ENCODE measurements at regions not wholly inside any gene's neighbourhood (a gene's known extent, or its start where the extent isn't known, plus 50 kb on each side); places are given as distances from the start of the nearest gene placed in this dataset.
A peak's percentile ranks its signal among the peaks of the same experiment; 100 is the strongest.

GRCh38 chr14:50037240-50037639, 79.1 kb downstream of the VCPKMT start (continued):
- no peak for TF ChIP-seq POU6F1 (CRISPR knock-in tag; IDR thresholded peaks at IDR 0.05; ENCODE audit: borderline replicate concordance, low read depth)
- TF ChIP-seq ZFP3 (CRISPR knock-in tag; IDR thresholded peaks at IDR 0.05), result no peak
- TF ChIP-seq OSR1 (CRISPR knock-in tag; IDR thresholded peaks at IDR 0.05), result no peak

GRCh38 chr14:50037852-50038251, 78.5 kb downstream of the VCPKMT start:
- no peak for ATAC-seq
- TF ChIP-seq ISL1 (CRISPR knock-in tag; IDR thresholded peaks at IDR 0.05) (no peak), CSRNP3 (CRISPR knock-in tag; IDR thresholded peaks at IDR 0.05) (no peak), CSDC2 (CRISPR knock-in tag; IDR thresholded peaks at IDR 0.05) (no peak), OSR1 (CRISPR knock-in tag; IDR thresholded peaks at IDR 0.05) (no peak), BACH2 (CRISPR knock-in tag; IDR thresholded peaks at IDR 0.05; ENCODE audit: borderline replicate concordance) (no peak), ZNF565 (CRISPR knock-in tag; conservative IDR thresholded peaks at IDR 0.05; ENCODE audit: low read depth) (no peak), TCF4 (CRISPR knock-in tag; IDR thresholded peaks at IDR 0.05; ENCODE audit: borderline replicate concordance) (no peak), ZNF8 (CRISPR knock-in tag; IDR thresholded peaks at IDR 0.05) (no peak), TOX (CRISPR knock-in tag; IDR thresholded peaks at IDR 0.05; ENCODE audit: borderline replicate concordance) (no peak), SNAI2 (CRISPR knock-in tag; IDR thresholded peaks at IDR 0.05) (no peak), TSHZ2 (CRISPR knock-in tag; IDR thresholded peaks at IDR 0.05) (no peak), CREB5 (CRISPR knock-in tag; IDR thresholded peaks at IDR 0.05; ENCODE audit: low read depth) (no peak), PATZ1 (CRISPR knock-in tag; IDR thresholded peaks at IDR 0.05; ENCODE audit: borderline replicate concordance) (no peak)

GRCh38 chr14:50038398-50039119, 77.8 kb downstream of the VCPKMT start:
- peak; percentile 81 for ATAC-seq
- TF ChIP-seq POU6F1 (CRISPR knock-in tag; IDR thresholded peaks at IDR 0.05; ENCODE audit: borderline replicate concordance, low read depth) (no peak), TOX (CRISPR knock-in tag; IDR thresholded peaks at IDR 0.05; ENCODE audit: borderline replicate concordance) (no peak), ZFP30 (CRISPR knock-in tag; IDR thresholded peaks at IDR 0.05) (no peak), CREB5 (CRISPR knock-in tag; IDR thresholded peaks at IDR 0.05; ENCODE audit: low read depth) (no peak), ZNF565 (CRISPR knock-in tag; conservative IDR thresholded peaks at IDR 0.05; ENCODE audit: low read depth) (no peak), ZFP3 (CRISPR knock-in tag; IDR thresholded peaks at IDR 0.05) (no peak)
